ENCODE measurements at regions not wholly inside any gene's neighbourhood (a gene's known extent, or its start where the extent isn't known, plus 50 kb on each side); places are given as distances from the start of the nearest gene placed in this dataset.

- TF ChIP-seq EZH2phosphoT487 (IDR thresholded peaks at IDR 0.05; ENCODE audit: borderline replicate concordance) (no peak), CTCF (IDR thresholded peaks at IDR 0.05 in 2 of 3, conservative IDR thresholded peaks at IDR 0.05 in 1 of 3; ENCODE audit: borderline replicate concordance in 1 of 3, insufficient read depth in 1 of 3, low read depth in 2 of 3, low read length in 2 of 3) (no peak), POLR2A (IDR thresholded peaks at IDR 0.05; ENCODE audit: borderline replicate concordance, extremely low read depth, insufficient read depth, insufficient read length) (no peak), REST (IDR thresholded peaks at IDR 0.05; ENCODE audit: low read depth) (no peak), MAX (IDR thresholded peaks at IDR 0.05) (no peak), SP1 (IDR thresholded peaks at IDR 0.05; ENCODE audit: low read depth) (no peak), POLR2AphosphoS5 (IDR thresholded peaks at IDR 0.05; ENCODE audit: low read depth, low read length) (no peak), EZH2 (IDR thresholded peaks at IDR 0.05) (no peak), SIN3A (IDR thresholded peaks at IDR 0.05; ENCODE audit: low read depth) (no peak), CEBPB (IDR thresholded peaks at IDR 0.05; ENCODE audit: low read depth) (no peak), RAD21 (IDR thresholded peaks at IDR 0.05; ENCODE audit: low read depth) (no peak), JUND (IDR thresholded peaks at IDR 0.05) (no peak)
Measured at GRCh38 chr15:26061248-26061647, 198.1 kb upstream of the ATP10A start.
